ENCODE measurements at regions not wholly inside any gene's neighbourhood (a gene's known extent, or its start where the extent isn't known, plus 50 kb on each side); places are given as distances from the start of the nearest gene placed in this dataset.
"Not testable (repeated sequence)": the region's sequence is repeated elsewhere in the genome, so short reads cannot be mapped to it uniquely, and the experiment has no call there.

GRCh38 chr10:106360870-106361269 is 803.6 kb downstream of the SORCS1 start:
- Mint-ChIP-seq H3K4me3 (no peak overlapping the region), H3K36me3 (ENCODE audit: low read depth) (no peaks in the 10 kb centered on the region), H3K9me3 (peaks cover 3% of the 10 kb centered on the region), H3K4me1 (ENCODE audit: low read depth) (no peaks in the 10 kb centered on the region), H3K27me3 (no peaks in the 10 kb centered on the region), H3K27ac (no peak overlapping the region)
- intact Hi-C loops (cut with micrococcal nuclease) = no loop called here
- ChIA-PET CTCF (no interaction called here), POLR2A (no interaction called here)
- DNase-seq (no peak), ATAC-seq (no peak)
- no peak for TF ChIP-seq CTCF (IDR thresholded peaks at IDR 0.05)

GRCh38 chr10:106355450-106355849 is 809.1 kb downstream of the SORCS1 start:
- ATAC-seq = no peak
- H3K27me3 Mint-ChIP-seq = no peaks in the 10 kb centered on the region
- no peaks in the 10 kb centered on the region for H3K4me1 Mint-ChIP-seq (ENCODE audit: low read depth)
- no peak overlapping the region for H3K4me3 Mint-ChIP-seq
- no peaks in the 10 kb centered on the region for H3K9me3 Mint-ChIP-seq
- no peak for TF ChIP-seq CTCF (IDR thresholded peaks at IDR 0.05)
- DNase-seq = peak; percentile 5
- POLR2A ChIA-PET = no interaction called here
- intact Hi-C loops (cut with micrococcal nuclease) = no loop called here
- H3K36me3 Mint-ChIP-seq (ENCODE audit: low read depth) = no peaks in the 10 kb centered on the region
- H3K27ac Mint-ChIP-seq = no peak overlapping the region
- CTCF ChIA-PET = interaction anchor here (1.3 kb wide), 1 partner anchor 405 kb away, joined by 3 read pairs; no protein-coding TSS in a partner anchor

- DNase-seq = no peak
- H3K4me3 Mint-ChIP-seq = no peak overlapping the region
- no peaks in the 10 kb centered on the region for H3K36me3 Mint-ChIP-seq (ENCODE audit: low read depth)
- no peak for ATAC-seq
- no peaks in the 10 kb centered on the region for H3K27me3 Mint-ChIP-seq
- no peaks in the 10 kb centered on the region for H3K9me3 Mint-ChIP-seq
- no peak for TF ChIP-seq CTCF (IDR thresholded peaks at IDR 0.05)
- intact Hi-C loops (cut with micrococcal nuclease) = no loop called here
- CTCF ChIA-PET = no interaction called here
- POLR2A ChIA-PET = interaction anchor here (0.7 kb wide), 1 partner anchor 18 kb away, joined by 3 read pairs; no protein-coding TSS in a partner anchor
- H3K4me1 Mint-ChIP-seq (ENCODE audit: low read depth) = no peaks in the 10 kb centered on the region
- H3K27ac Mint-ChIP-seq = no peak overlapping the region
Observed at GRCh38 chr10:106348933-106349332, 815.6 kb downstream of the SORCS1 start.

GRCh38 chr10:106347547-106347946 is 817.0 kb downstream of the SORCS1 start:
- no peak for ATAC-seq
- H3K4me1 Mint-ChIP-seq (ENCODE audit: low read depth) = no peaks in the 10 kb centered on the region
- H3K4me3 Mint-ChIP-seq = no peak overlapping the region
- no peak for TF ChIP-seq CTCF (IDR thresholded peaks at IDR 0.05)
- ChIA-PET CTCF (no interaction called here), POLR2A (no interaction called here)
- intact Hi-C loops (cut with micrococcal nuclease) = no loop called here
- H3K36me3 Mint-ChIP-seq (ENCODE audit: low read depth) = no peaks in the 10 kb centered on the region
- no peak for DNase-seq
- H3K9me3 Mint-ChIP-seq = no peaks in the 10 kb centered on the region
- no peak overlapping the region for H3K27ac Mint-ChIP-seq
- no peaks in the 10 kb centered on the region for H3K27me3 Mint-ChIP-seq

GRCh38 chr10:106343539-106343938 is 821.0 kb downstream of the SORCS1 start:
- H3K27me3 Mint-ChIP-seq; H3K4me1 Mint-ChIP-seq (ENCODE audit: low read depth); H3K27ac Mint-ChIP-seq; H3K9me3 Mint-ChIP-seq; ATAC-seq; POLR2A ChIA-PET; H3K36me3 Mint-ChIP-seq (ENCODE audit: low read depth); intact Hi-C loops (cut with micrococcal nuclease); H3K4me3 Mint-ChIP-seq; CTCF ChIA-PET; DNase-seq: not testable (repeated sequence)

- ChIA-PET CTCF (interaction anchor here (0.7 kb wide), 1 partner anchor 13 kb away, joined by 3 read pairs; no protein-coding TSS in a partner anchor), POLR2A (no interaction called here)
- DNase-seq = no peak
- no peaks in the 10 kb centered on the region for H3K36me3 Mint-ChIP-seq (ENCODE audit: low read depth)
- no peak for TF ChIP-seq CTCF (IDR thresholded peaks at IDR 0.05)
- H3K4me1 Mint-ChIP-seq (ENCODE audit: low read depth) = no peaks in the 10 kb centered on the region
- no peak overlapping the region for H3K4me3 Mint-ChIP-seq
- no peaks in the 10 kb centered on the region for H3K9me3 Mint-ChIP-seq
- no peak overlapping the region for H3K27ac Mint-ChIP-seq
- ATAC-seq = no peak
- H3K27me3 Mint-ChIP-seq = no peaks in the 10 kb centered on the region
- intact Hi-C loops (cut with micrococcal nuclease) = no loop called here
Observed at GRCh38 chr10:106341356-106341755, 823.1 kb downstream of the SORCS1 start.
